Liver (tissue), 8 donors: ENCODE measurements at regions not wholly inside any gene's neighbourhood (a gene's known extent, or its start where the extent isn't known, plus 50 kb on each side); places are given as distances from the start of the nearest gene placed in this dataset.

Source experiments
- DNase-seq: peaks from one replicate; pipeline ENCODE4 v3.0.0-alpha.2; 2017; ENCODE audit warnings: low spot score
- H3K27ac ChIP-seq, 2 donors: one replicate each; pipeline ENCODE4 v1.7.0; 2013; ENCODE audit warnings: inconsistent platforms in 2 of 2, low read length in 2 of 2, control low read depth in 1 of 2, low read depth in 1 of 2, mild to moderate bottlenecking in 1 of 2
- H3K27me3 ChIP-seq, 4 donors: one replicate each; pipeline versions ENCODE4 v1.6.1 to v1.7.0; 2013; ENCODE audit warnings: low read length in 3 of 4, inconsistent platforms in 1 of 4, mild to moderate bottlenecking in 1 of 4, moderate library complexity in 1 of 4; ENCODE audit not compliant: control insufficient read depth in 4 of 4, insufficient read depth in 4 of 4
- H3K36me3 ChIP-seq, 4 donors: one replicate each; pipeline versions ENCODE4 v1.6.1 to v1.7.0; 2013; ENCODE audit warnings: low read length in 3 of 4, mild to moderate bottlenecking in 3 of 4, low read depth in 1 of 4, moderate library complexity in 1 of 4; ENCODE audit not compliant: control insufficient read depth in 4 of 4, insufficient read depth in 3 of 4
- H3K4me1 ChIP-seq, 4 donors: one replicate each; pipeline versions ENCODE4 v1.6.1 to v1.7.0; 2013; ENCODE audit warnings: low read length in 3 of 4, mild to moderate bottlenecking in 3 of 4, moderate library complexity in 1 of 4; ENCODE audit not compliant: control insufficient read depth in 4 of 4, insufficient read depth in 4 of 4
- H3K4me3 ChIP-seq, 3 donors: one replicate each; pipeline versions ENCODE4 v1.6.1 to v1.7.0; 2013; ENCODE audit warnings: low read length in 3 of 3, control low read depth in 1 of 3, low read depth in 1 of 3, mild to moderate bottlenecking in 1 of 3
- H3K9ac ChIP-seq, 2 donors: one replicate each; pipeline ENCODE4 v1.7.0; 2013; ENCODE audit warnings: low read length in 2 of 2, mild to moderate bottlenecking in 2 of 2, moderate library complexity in 2 of 2, control low read depth in 1 of 2, low read depth in 1 of 2
- H3K9me3 ChIP-seq, 4 donors: one replicate each; pipeline versions ENCODE4 v1.6.1 to v1.7.0; 2013; ENCODE audit warnings: low read length in 3 of 4; ENCODE audit not compliant: control insufficient read depth in 4 of 4
- CTCF ChIP-seq: fragments of 150-350 bp; IDR thresholded peaks from 2 replicates; pipeline ENCODE4 v1.5.1; 2017; ENCODE audit warnings: improper control_type of control experiment, low read depth, low read length; ENCODE audit not compliant: missing input control
- EGR1 ChIP-seq, 2 donors: IDR thresholded peaks; 2 replicates each; pipeline ENCODE4 v1.6.1; 2016 to 2018; ENCODE audit warnings: antibody characterized with exemption in 2 of 2, low read depth in 2 of 2
- FOXA2 ChIP-seq: IDR thresholded peaks from 2 replicates; pipeline ENCODE4 v1.6.1; 2016; ENCODE audit warnings: antibody characterized with exemption
- HNF4A ChIP-seq, 2 donors: conservative IDR thresholded peaks; 2 replicates each; pipeline ENCODE4 v1.6.1; 2016; ENCODE audit warnings: antibody characterized with exemption in 2 of 2, mild to moderate bottlenecking in 2 of 2
- HNF4G ChIP-seq: IDR thresholded peaks from 2 replicates; pipeline ENCODE4 v1.6.1; 2016; ENCODE audit warnings: antibody characterized with exemption
- JUND ChIP-seq, 2 donors: IDR thresholded peaks; 2 replicates each; pipeline ENCODE4 v1.6.1; 2016; ENCODE audit warnings: antibody characterized with exemption in 2 of 2
- RAD21 ChIP-seq, 2 donors: IDR thresholded peaks; 2 replicates each; pipeline ENCODE4 v1.6.1; 2016; ENCODE audit warnings: antibody characterized with exemption in 2 of 2, mild to moderate bottlenecking in 2 of 2
- RXRA ChIP-seq, 2 donors: IDR thresholded peaks; 2 replicates each; pipeline ENCODE4 v1.6.1; 2017 to 2018; ENCODE audit warnings: antibody characterized with exemption in 2 of 2, mild to moderate bottlenecking in 1 of 2
- SP1 ChIP-seq: IDR thresholded peaks from 2 replicates; pipeline ENCODE4 v1.6.1; 2018; ENCODE audit warnings: antibody characterized with exemption, mild to moderate bottlenecking
- TAF1 ChIP-seq: conservative IDR thresholded peaks from 2 replicates; pipeline ENCODE4 v1.6.1; 2016; ENCODE audit warnings: antibody characterized with exemption, mild to moderate bottlenecking
- WGBS: extraction: QIAGEN DNeasy Blood & Tissue Kit; methylation state at CpG from one replicate; pipeline ENCODE4 v1.1.7; 2013; 5-methylcytosine and 5-hydroxymethylcytosine counted together
- TF ChIP-seq, protein P1 (sequence below): IDR thresholded peaks from 2 replicates; pipeline ENCODE4 v1.6.1; 2016; ENCODE audit warnings: antibody characterized with exemption
- TF ChIP-seq, protein P2 (sequence below): IDR thresholded peaks from 2 replicates; pipeline ENCODE4 v1.6.1; 2016; ENCODE audit warnings: antibody characterized with exemption, mild to moderate bottlenecking
- TF ChIP-seq, protein P3 (sequence below): IDR thresholded peaks from 2 replicates; pipeline ENCODE4 v1.6.1; 2016; ENCODE audit warnings: antibody characterized with exemption
- donor health status: healthy.
- donor health status: healthy.
- donor health status: healthy.
- donor health status: healthy.
- donor health status: healthy.

- no peak for DNase-seq
- TF ChIP-seq RXRA (IDR thresholded peaks at IDR 0.05) (no peak), EGR1 (IDR thresholded peaks at IDR 0.05; ENCODE audit: low read depth in 2 of 2) (no peak), CTCF (no peak), HNF4A (conservative IDR thresholded peaks at IDR 0.05) (no peak), HNF4G (no peak), JUND (IDR thresholded peaks at IDR 0.05) (no peak), SP1 (no peak)
- TF ChIP-seq, protein P1, sequence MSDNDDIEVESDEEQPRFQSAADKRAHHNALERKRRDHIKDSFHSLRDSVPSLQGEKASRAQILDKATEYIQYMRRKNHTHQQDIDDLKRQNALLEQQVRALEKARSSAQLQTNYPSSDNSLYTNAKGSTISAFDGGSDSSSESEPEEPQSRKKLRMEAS = no peak
- Histone ChIP-seq H3K9ac (no peak overlapping the region), H3K27me3 (no peaks in the 10 kb centered on the region), H3K27ac (no peak overlapping the region), H3K4me1 (no peaks in the 10 kb centered on the region), H3K4me3 (no peak overlapping the region), H3K36me3 (no peaks in the 10 kb centered on the region), H3K9me3 (no peaks in the 10 kb centered on the region)
Measured at GRCh38 chr5:117486261-117486660, 911.6 kb upstream of the SEMA6A start.

DNA sequence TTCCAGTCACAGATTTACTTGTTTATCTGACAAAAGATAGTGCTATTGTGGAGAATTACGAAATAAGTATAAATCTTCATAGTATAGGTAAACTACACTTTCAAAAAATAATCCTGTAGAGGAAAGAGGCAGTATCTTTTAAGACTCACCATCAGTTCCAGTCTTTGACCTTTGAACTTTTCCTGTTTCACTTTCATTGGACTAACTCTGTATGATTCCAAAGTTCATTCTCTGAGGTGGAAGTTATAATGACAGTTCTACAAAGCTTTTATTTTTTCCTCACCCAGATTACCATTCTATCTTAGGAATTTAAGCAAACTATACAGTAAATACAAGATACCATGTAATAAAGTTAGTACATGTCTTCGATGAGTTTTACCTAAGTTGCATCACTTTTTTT lies 901.3 kb upstream of the SEMA6A start:
- no peak overlapping the region for H3K4me3 ChIP-seq

More for the DNA sequence above, 901.3 kb upstream of the SEMA6A start:
- Histone ChIP-seq H3K27ac (no peak overlapping the region), H3K36me3 (no peaks in the 10 kb centered on the region), H3K27me3 (no peaks in the 10 kb centered on the region), H3K9me3 (no peaks in the 10 kb centered on the region), H3K4me1 (no peaks in the 10 kb centered on the region), H3K9ac (no peak overlapping the region)
- TF ChIP-seq FOXA2 = no peak
- TF ChIP-seq, protein P2, sequence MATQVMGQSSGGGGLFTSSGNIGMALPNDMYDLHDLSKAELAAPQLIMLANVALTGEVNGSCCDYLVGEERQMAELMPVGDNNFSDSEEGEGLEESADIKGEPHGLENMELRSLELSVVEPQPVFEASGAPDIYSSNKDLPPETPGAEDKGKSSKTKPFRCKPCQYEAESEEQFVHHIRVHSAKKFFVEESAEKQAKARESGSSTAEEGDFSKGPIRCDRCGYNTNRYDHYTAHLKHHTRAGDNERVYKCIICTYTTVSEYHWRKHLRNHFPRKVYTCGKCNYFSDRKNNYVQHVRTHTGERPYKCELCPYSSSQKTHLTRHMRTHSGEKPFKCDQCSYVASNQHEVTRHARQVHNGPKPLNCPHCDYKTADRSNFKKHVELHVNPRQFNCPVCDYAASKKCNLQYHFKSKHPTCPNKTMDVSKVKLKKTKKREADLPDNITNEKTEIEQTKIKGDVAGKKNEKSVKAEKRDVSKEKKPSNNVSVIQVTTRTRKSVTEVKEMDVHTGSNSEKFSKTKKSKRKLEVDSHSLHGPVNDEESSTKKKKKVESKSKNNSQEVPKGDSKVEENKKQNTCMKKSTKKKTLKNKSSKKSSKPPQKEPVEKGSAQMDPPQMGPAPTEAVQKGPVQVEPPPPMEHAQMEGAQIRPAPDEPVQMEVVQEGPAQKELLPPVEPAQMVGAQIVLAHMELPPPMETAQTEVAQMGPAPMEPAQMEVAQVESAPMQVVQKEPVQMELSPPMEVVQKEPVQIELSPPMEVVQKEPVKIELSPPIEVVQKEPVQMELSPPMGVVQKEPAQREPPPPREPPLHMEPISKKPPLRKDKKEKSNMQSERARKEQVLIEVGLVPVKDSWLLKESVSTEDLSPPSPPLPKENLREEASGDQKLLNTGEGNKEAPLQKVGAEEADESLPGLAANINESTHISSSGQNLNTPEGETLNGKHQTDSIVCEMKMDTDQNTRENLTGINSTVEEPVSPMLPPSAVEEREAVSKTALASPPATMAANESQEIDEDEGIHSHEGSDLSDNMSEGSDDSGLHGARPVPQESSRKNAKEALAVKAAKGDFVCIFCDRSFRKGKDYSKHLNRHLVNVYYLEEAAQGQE = no peak
- no peak for TF ChIP-seq TAF1
- TF ChIP-seq, protein P3, sequence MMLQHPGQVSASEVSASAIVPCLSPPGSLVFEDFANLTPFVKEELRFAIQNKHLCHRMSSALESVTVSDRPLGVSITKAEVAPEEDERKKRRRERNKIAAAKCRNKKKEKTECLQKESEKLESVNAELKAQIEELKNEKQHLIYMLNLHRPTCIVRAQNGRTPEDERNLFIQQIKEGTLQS = no peak
- TF ChIP-seq RAD21 (IDR thresholded peaks at IDR 0.05) = no peak
- TF ChIP-seq HNF4G = peak; percentile 65
- peak; percentile 73 to 90 for TF ChIP-seq HNF4A (conservative IDR thresholded peaks at IDR 0.05)
- DNase-seq = no peak
- 87% methylated on average over 2 of the region's 2 CpGs for WGBS
